HepG2 (cell line): ENCODE measurements at regions not wholly inside any gene's neighbourhood (a gene's known extent, or its start where the extent isn't known, plus 50 kb on each side); places are given as distances from the start of the nearest gene placed in this dataset.

Source experiments
- ATAC-seq: fragments of 200-7000 bp; cut with Tn5 transposase; 3 replicates; pipeline ENCODE4 v1.9.1; 2020; ENCODE audit warnings: mild to moderate bottlenecking, moderate library complexity
- BruUV-seq: library from RNA; stranded (reverse); fragments of 400-500 nt; replicated peaks from 2 replicates; lab custom pipeline; 2021; lab: Mats Ljungman, UMichigan
- CTCF ChIA-PET: fragments of 300-600 bp; formaldehyde crosslinking; extraction: SDS; loops from one replicate; lab custom pipeline; 2021; ENCODE audit warnings: low total read pairs, inconsistent platforms, low intra/inter-chr PET ratio; lab: Yijun Ruan, JAX
- POLR2A ChIA-PET: fragments of 350-600 bp; sonication (Branson Sonifier 250); formaldehyde crosslinking; loops from one replicate; lab custom pipeline; 2020; ENCODE audit warnings: antibody characterized with exemption, inconsistent platforms; lab: Yijun Ruan, JAX
- DNase-seq: peaks from one replicate; pipeline ENCODE4 v3.0.0-alpha.2; 2015; ENCODE audit warnings: low spot score
- FAIRE-seq: peaks from 3 replicates; lab custom pipeline; 2011; peaks lifted over from hg19 to GRCh38; lab: Jason Lieb, UNC
- H2AFZ ChIP-seq: one replicate; pipeline ENCODE4 v1.6.1; 2011; ENCODE audit warnings: low read length, inconsistent platforms
- H3K27ac ChIP-seq: fragments of 300-600 bp; 3 replicates; pipeline ENCODE4 v1.8.0; 2011; ENCODE audit warnings: mixed run types, mild to moderate bottlenecking, mixed read lengths, low read length, inconsistent platforms; ENCODE audit not compliant: insufficient read depth; ENCODE audit errors: extremely low read length
- H3K27me3 ChIP-seq, 2 experiments: fragments of 200-600 bp in 1 of 2; 2 replicates in 1 of 2; 3 replicates in 1 of 2; pipeline versions ENCODE4 v1.6.0 to v1.8.0; 2011; ENCODE audit warnings: low read length in 2 of 2, mild to moderate bottlenecking in 2 of 2, moderate library complexity in 2 of 2, inconsistent platforms in 1 of 2; ENCODE audit not compliant: insufficient read depth in 2 of 2, control insufficient read depth in 1 of 2
- H3K36me3 ChIP-seq, 2 experiments: fragments of 200-600 bp in 1 of 2; replicated peaks in 1 of 2; 2 replicates in 1 of 2; 3 replicates in 1 of 2; pipeline versions ENCODE4 v1.5.1 to v1.8.0; 2011; ENCODE audit warnings: low read length in 2 of 2, inconsistent platforms in 1 of 2; ENCODE audit not compliant: insufficient read depth in 2 of 2, control insufficient read depth in 1 of 2
- H3K4me1 ChIP-seq: 2 replicates; pipeline ENCODE4 v1.5.1; 2012; ENCODE audit warnings: low read length, inconsistent platforms; ENCODE audit not compliant: insufficient read depth
- H3K4me2 ChIP-seq: 2 replicates; pipeline ENCODE4 v1.6.0; 2011; ENCODE audit warnings: low read depth, low read length, inconsistent platforms
- H3K4me3 ChIP-seq, 3 experiments: fragments of 200-600 bp in 1 of 3; sonication (generic), shearing (Covaris generic) in 1 of 3; replicated peaks in 1 of 3; 2 replicates each; pipeline ENCODE4 v1.5.1; 2011 to 2016; ENCODE audit warnings: low read length in 3 of 3, inconsistent platforms in 2 of 3, low read depth in 2 of 3, mild to moderate bottlenecking in 2 of 3, control low read depth in 1 of 3, mixed read lengths in 1 of 3; ENCODE audit not compliant: insufficient read depth in 1 of 3
- H3K79me2 ChIP-seq: one replicate; pipeline ENCODE4 v1.6.1; 2011; ENCODE audit warnings: low read length, inconsistent platforms; ENCODE audit not compliant: insufficient read depth
- H3K9ac ChIP-seq: 2 replicates; pipeline ENCODE4 v1.6.0; 2011; ENCODE audit warnings: mild to moderate bottlenecking, low read depth, low read length, inconsistent platforms; ENCODE audit not compliant: insufficient read depth
- H3K9me3 ChIP-seq: 2 replicates; pipeline ENCODE4 v1.5.1; 2012; ENCODE audit warnings: mild to moderate bottlenecking, low read length
- H4K20me1 ChIP-seq: 2 replicates; pipeline ENCODE4 v1.6.0; 2011; ENCODE audit warnings: inconsistent platforms, mild to moderate bottlenecking, low read length, moderate library complexity; ENCODE audit not compliant: insufficient read depth
- EEA1 ChIP-seq: sonication (generic); formaldehyde crosslinking; IDR thresholded peaks from 2 replicates; pipeline ENCODE4 v1.5.1; 2020; ENCODE audit warnings: mild to moderate bottlenecking, missing genetic modification reagents, borderline replicate concordance
- JARID2 ChIP-seq: sonication (generic); formaldehyde crosslinking; IDR thresholded peaks from 2 replicates; pipeline ENCODE4 v1.8.1; 2023; ENCODE audit warnings: missing genetic modification reagents, inconsistent platforms; ENCODE audit not compliant: insufficient replicate concordance
- MTF2 ChIP-seq: sonication (generic); formaldehyde crosslinking; IDR thresholded peaks from 2 replicates; pipeline ENCODE4 v1.5.0; 2020; ENCODE audit warnings: missing genetic modification reagents, borderline replicate concordance
- NCOA1 ChIP-seq: sonication (generic); formaldehyde crosslinking; IDR thresholded peaks from 2 replicates; pipeline ENCODE4 v1.9.0; 2021; ENCODE audit warnings: missing genetic modification reagents
- NFKBIZ ChIP-seq: IDR thresholded peaks from 2 replicates; pipeline ENCODE4 v1.6.1; 2018; ENCODE audit warnings: missing genetic modification reagents, missing compliant biosample characterization
- NPAS2 ChIP-seq: sonication (generic); formaldehyde crosslinking; IDR thresholded peaks from 2 replicates; pipeline ENCODE4 v1.8.0; 2022; ENCODE audit warnings: mild to moderate bottlenecking, missing genetic modification reagents, borderline replicate concordance
- TFE3 ChIP-seq: IDR thresholded peaks from 2 replicates; pipeline ENCODE4 v1.6.1; 2016
- ZFP90 ChIP-seq: sonication (generic); formaldehyde crosslinking; IDR thresholded peaks from 2 replicates; pipeline ENCODE4 v1.8.0; 2022; ENCODE audit warnings: missing genetic modification reagents, mild to moderate bottlenecking, inconsistent platforms, borderline replicate concordance
- ZIK1 ChIP-seq: sonication (generic); formaldehyde crosslinking; IDR thresholded peaks from 2 replicates; pipeline ENCODE4 v1.5.0; 2020; ENCODE audit warnings: mild to moderate bottlenecking, low read depth, missing genetic modification reagents, borderline replicate concordance
- ZNF235 ChIP-seq: sonication (generic); formaldehyde crosslinking; IDR thresholded peaks from 2 replicates; pipeline ENCODE4 v1.8.1; 2023; ENCODE audit warnings: mild to moderate bottlenecking, missing genetic modification reagents, borderline replicate concordance
- ZNF766 ChIP-seq: sonication (generic); formaldehyde crosslinking; IDR thresholded peaks from 2 replicates; pipeline ENCODE4 v1.5.0; 2020; ENCODE audit warnings: missing genetic modification reagents, borderline replicate concordance
- WGBS: methylation state at CpG from one replicate; pipeline ENCODE4 v1.1.6; 2017; ENCODE audit warnings: low lambda C conversion rate; 5-methylcytosine and 5-hydroxymethylcytosine counted together
- in situ Hi-C: cut with HindIII; loops from 2 replicates; pipeline ENCODE4 v1.10.0; 2017; ENCODE audit warnings: low pct_unique_long_range_greater_than_20kb; ENCODE audit not compliant: extremely low pct_ligation_motif_present
- intact Hi-C: fragments of 100-400 bp; cut with micrococcal nuclease; formaldehyde crosslinking; loops from one replicate; pipeline ENCODE4 v1.10.0; 2022; ENCODE audit not compliant: unreplicated experiment
- TF ChIP-seq, protein P1 (sequence below): sonication (generic); formaldehyde crosslinking; IDR thresholded peaks from 2 replicates; pipeline ENCODE4 v1.8.1; 2022; ENCODE audit warnings: low read depth, mild to moderate bottlenecking, missing genetic modification reagents

GRCh38 chr3:40658305-40658704 lies 133.5 kb downstream of the ZNF621 start:
- in situ Hi-C loops (no loop called here), intact Hi-C loops (no loop called here)
- Histone ChIP-seq H3K27me3 (peaks cover 0 to under 1% of the 10 kb centered on the region in 2 experiments; a peak in 1 of 5 replicates), H3K4me1 (no peaks in the 10 kb centered on the region), H3K4me3 (no peak overlapping the region), H3K36me3 (no peaks in the 10 kb centered on the region), H2AFZ (no peak overlapping the region), H3K27ac (no peak overlapping the region), H3K9me3 (no peaks in the 10 kb centered on the region), H3K9ac (no peak overlapping the region), H4K20me1 (no peaks in the 10 kb centered on the region), H3K79me2 (no peaks in the 10 kb centered on the region), H3K4me2 (no peak overlapping the region)
- ChIA-PET POLR2A (no interaction called here), CTCF (no interaction called here)
- WGBS: 14% methylated on average over 5 of the region's 5 CpGs
- no TSS peak for BruUV-seq
- DNase-seq (no peak), ATAC-seq (no peak), FAIRE-seq (no peak)
- no peak for TF ChIP-seq MTF2 (CRISPR knock-in tag)
- no peak for TF ChIP-seq EEA1 (CRISPR knock-in tag)
- TF ChIP-seq, protein P1, sequence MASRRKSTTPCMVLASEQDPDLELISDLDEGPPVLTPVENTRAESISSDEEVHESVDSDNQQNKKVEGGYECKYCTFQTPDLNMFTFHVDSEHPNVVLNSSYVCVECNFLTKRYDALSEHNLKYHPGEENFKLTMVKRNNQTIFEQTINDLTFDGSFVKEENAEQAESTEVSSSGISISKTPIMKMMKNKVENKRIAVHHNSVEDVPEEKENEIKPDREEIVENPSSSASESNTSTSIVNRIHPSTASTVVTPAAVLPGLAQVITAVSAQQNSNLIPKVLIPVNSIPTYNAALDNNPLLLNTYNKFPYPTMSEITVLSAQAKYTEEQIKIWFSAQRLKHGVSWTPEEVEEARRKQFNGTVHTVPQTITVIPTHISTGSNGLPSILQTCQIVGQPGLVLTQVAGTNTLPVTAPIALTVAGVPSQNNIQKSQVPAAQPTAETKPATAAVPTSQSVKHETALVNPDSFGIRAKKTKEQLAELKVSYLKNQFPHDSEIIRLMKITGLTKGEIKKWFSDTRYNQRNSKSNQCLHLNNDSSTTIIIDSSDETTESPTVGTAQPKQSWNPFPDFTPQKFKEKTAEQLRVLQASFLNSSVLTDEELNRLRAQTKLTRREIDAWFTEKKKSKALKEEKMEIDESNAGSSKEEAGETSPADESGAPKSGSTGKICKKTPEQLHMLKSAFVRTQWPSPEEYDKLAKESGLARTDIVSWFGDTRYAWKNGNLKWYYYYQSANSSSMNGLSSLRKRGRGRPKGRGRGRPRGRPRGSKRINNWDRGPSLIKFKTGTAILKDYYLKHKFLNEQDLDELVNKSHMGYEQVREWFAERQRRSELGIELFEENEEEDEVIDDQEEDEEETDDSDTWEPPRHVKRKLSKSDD (CRISPR knock-in tag): no peak
- no peak for TF ChIP-seq NFKBIZ (CRISPR knock-in tag)
- TF ChIP-seq ZIK1 (CRISPR knock-in tag): no peak
- TF ChIP-seq ZNF766 (CRISPR knock-in tag): no peak
- no peak for TF ChIP-seq TFE3
- no peak for TF ChIP-seq NCOA1 (CRISPR knock-in tag)
- no peak for TF ChIP-seq NPAS2
- TF ChIP-seq ZNF235: no peak
- TF ChIP-seq JARID2: no peak
- TF ChIP-seq ZFP90 (CRISPR knock-in tag): no peak
